GM18909 (cell line): ENCODE measurements at regions not wholly inside any gene's neighbourhood (a gene's known extent, or its start where the extent isn't known, plus 50 kb on each side); places are given as distances from the start of the nearest gene placed in this dataset.
A peak's percentile ranks its signal among the peaks of the same experiment; 100 is the strongest.

Experiments
- ATAC-seq: cut with Tn5 transposase; IDR thresholded peaks from one replicate; pipeline ENCODE4 v1.9.1; 2021; ENCODE audit warnings: mild to moderate bottlenecking; ENCODE audit not compliant: unreplicated experiment, poor library complexity

DNA sequence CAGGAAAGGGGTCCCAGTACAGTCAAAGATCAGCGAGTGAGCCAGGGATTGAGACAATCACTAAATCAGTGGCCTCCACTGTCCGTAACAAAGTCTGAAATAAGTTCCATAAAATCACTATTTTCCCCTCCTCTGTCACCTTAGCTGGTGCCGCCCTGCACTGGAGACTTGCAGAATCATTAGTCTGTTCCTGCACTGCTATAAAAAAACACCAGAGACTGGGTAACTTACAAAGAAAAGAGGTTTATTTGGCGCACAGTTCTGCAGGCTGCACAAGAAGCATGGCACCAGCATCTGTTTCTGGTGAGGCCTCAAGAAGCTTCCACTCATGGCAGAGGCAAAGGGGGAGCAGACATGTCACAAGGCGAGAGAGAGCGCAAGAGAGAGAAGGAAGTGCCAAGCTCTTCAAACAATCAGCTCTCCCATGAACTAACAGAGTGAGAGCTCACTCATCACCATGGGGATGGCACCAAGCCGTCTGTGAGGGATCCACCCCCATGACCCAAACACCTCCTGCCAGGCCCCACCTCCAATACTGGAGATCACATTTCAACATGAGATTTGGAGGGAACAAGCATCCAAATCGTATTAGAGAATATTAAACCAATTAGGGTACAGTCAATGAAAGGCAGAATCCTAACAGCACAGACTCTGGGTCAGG is 129.8 kb upstream of the TIAM1 start:
- no peak for ATAC-seq

DNA sequence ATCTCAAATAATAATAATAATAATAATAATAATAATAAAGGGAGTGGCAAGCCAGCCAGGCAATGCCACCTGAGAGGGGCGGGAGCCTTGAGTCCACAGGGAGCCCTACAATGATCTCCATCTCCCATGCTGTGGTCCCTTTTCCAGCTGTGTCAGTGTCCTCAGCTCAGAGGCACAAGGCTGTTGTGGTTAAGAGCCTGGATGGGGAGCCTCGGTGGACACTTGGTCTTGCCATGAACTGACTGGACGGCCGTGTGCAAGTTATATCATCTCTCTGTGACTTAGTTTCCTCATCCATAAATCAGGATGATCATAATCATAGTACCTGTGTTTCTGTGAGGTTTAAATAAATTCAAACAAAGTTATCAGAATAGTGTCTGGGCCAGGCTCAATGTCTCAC is 127.8 kb upstream of the TIAM1 start:
- ATAC-seq = no peak

DNA sequence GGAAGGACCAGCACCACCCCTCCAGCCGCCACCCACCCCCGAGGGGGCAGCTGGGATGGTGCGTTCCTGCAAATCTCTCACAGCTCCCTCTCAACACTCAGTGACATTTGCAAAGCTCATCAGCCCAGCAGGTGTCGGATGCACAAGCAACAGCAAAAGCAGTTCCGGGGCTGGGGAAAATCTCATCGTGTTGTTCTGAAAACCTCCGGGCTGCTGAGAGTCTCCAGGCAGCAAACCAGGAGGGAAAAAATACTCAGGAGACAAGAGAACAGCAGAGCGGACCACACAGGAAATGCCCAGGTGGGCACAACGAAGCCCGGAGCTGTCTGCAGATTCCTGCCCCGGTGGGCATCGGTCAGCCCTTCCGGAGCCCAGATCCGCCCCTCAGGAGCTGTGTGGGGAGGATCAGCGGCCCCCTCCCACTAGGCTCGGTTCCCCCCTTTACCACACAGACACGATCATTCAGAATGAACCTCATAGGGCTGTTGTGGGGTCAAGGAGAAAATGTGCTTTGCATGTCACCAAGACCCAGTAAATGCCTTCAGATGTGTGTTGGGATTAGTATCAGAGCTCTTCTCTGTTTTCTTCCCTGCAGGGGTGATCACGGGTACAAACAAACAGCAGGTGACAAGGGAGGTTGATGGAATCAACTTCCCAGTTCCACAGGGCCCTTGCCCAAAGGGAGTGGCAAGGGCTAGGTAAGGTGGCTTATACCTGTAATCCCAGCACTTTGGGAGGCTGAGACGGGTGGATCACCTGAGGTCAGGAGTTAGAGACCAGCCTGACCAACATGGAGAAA is 127.0 kb upstream of the TIAM1 start:
- ATAC-seq = no peak

DNA sequence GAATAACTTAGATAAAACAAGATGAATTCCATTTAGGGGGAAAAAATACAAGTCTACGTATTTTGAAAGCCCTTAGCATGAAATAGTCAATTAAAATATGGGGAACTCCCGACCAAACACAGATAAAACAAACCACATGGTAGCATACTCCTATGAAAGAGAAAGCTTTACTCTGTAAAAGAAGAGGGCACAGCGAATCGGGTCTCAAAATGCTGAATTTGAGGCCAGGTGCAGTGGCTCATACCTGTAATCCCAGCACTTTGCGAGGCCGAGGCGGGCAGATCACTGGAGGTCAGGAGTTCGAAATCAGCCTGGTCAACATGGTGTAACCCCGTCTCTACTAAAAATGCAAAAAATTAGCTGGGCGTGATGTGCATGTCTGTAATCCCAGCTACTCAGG is 116.9 kb upstream of the TIAM1 start:
- ATAC-seq = no peak

DNA sequence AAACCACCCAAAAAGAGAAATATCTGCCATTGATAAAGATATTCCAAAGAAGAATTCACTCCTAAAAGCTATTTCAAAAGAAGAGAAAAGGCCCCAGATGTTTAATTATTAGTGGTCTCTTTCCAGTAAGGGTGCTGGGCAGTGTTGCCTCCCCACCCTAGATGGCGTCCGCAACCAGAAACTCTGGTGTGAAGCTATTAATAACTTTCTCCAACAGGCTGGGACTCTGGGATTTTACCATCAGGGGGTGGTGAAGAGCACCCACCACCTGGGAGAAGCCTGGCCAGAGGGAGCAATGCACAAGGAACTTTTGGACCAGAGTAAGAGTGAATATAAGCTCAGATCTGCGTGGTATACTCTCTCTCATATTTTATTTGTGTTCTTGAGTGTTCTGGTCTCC is 115.4 kb upstream of the TIAM1 start:
- ATAC-seq = no peak

DNA sequence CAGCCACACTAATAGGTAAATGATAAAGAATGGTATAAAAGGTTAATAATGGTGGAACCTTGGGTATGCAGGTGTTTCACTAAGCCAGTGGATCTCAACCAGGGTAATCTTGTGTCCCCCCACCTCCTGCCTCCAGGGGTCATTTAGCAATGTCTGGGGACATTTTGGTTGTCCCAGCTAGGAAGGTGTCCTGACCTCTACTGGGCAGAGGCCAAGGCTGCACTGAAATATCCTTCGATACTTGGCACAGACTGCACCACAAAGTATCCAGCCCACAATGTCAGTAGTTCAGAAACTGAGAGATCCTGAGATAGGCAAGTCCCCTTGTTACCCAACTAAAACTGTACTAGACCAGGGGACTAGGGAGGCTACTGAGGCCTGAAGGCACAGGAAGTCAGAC is 113.6 kb upstream of the TIAM1 start:
- ATAC-seq = no peak

DNA sequence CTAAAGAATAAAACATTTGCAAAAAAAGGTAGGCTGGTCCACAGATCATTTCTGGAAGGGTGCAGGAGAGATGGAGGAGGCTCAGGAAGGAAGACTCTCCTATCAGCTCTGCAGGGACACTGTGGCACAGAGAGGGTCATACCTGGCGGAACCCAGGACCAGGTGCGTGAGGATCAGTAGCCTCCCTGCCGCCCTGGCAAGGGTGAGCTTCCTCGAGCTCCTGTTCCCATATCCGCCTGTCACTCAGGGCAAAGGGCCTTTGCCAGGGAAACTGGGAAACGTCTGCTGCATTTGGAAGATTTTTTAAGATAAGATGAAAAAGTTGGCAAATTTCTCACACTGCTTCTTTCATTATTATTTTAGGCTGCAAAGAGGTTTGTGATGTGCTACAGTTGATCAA is 112.1 kb upstream of the TIAM1 start:
- no peak for ATAC-seq

DNA sequence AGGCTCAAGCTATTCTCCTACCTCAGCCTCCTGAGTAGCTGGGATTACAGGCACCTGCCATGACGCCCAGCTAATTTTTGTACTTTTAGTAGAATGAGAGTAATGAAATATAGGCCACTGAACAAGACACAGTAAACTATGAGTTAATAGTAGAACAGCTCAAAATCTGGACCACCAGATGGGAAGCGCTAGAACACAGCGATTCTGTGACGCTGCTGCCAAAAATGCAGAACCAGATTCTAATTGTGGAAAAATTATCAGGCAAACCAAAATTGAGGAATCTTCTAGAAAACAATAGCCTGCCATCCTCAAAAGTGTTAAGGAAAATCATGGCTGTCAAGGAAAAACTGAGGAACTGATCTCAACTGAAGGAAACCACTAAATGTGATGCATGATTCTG is 111.4 kb upstream of the TIAM1 start:
- ATAC-seq = no peak

DNA sequence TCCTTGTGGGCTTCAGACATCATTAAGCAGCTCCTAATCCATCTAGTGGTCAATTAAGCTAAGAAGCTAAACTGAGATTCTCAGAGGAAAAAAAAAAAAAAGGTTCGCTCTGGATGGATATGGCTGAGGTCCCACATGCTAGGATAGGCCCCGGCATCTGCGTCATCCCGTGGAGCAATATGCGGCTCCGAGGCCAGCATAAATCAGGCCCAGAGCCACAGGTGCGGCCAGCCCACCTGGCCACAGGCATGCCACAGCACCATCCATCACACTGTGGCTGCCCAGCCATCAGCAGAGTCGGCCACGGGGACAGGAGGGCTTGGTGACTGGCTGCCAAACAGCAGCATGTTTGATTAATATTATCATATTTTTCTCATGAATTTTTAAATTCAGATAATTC is 106.9 kb upstream of the TIAM1 start:
- no peak for ATAC-seq

DNA sequence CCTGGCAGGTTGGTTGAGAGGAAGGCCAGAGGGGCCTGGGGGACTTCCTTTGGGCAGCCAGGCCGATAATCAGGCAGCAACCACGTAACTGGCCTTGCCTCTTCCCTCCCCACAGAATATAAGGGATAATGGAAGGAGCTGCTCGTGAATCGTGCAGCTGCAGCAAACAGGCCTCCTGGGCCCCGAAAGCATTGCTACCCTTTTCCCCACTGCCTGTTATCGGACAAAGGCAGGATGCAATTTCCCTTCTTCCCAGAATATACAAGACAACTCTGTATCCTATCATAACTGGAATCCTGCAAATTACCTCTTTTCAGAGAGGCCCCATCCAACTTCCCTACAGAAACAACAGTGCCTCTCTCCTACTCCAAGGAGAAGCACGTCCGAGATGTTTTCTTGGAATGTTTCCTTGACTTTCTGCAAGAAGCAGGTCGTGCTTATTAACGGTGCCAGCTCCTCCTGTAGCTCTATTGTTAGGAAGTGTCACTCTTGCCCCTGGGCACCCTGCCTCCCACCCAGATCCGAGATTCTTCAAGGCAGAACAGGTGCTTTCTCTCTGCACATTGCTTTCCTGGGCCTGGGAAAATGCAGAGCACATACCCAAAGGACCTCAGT is 106.0 kb upstream of the TIAM1 start:
- ATAC-seq = no peak

DNA sequence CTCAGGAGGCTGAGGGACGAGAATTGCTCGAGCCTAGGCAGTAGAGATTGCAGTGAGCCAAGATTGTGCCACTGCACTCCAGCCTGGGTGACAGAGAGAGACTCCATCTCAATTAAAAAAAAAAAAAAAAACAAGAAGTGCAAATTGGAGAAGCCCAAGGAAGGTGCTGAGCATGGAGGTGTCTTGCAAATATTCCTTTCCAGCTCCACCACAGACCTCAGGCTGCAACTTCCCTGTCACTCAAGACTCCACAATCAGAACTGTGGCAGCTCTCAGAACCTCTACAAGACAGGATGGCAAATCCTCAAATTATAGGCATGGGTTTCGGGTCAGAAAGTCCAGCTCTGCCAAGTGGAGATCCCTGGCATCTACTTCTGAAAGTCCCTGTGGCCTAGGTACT is 104.4 kb upstream of the TIAM1 start:
- no peak for ATAC-seq

DNA sequence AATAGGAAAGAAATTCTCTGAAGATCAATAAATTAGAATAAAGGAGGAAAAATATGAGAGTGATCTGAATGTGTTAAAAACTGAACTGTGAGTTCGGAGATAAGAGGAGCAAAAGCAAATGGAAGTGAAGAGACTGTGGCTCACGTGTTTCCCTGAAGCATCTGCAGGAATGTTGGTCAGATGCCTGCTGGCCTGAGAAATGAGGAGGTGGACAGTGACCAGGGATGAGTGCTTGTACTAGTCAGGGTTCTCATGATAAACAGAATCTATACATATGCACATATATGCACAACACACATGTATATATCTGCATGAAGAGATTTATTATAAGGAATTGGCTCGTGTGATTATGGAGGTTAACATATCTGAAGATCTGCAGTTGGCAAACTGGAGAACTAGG is 103.4 kb upstream of the TIAM1 start:
- ATAC-seq = no peak

DNA sequence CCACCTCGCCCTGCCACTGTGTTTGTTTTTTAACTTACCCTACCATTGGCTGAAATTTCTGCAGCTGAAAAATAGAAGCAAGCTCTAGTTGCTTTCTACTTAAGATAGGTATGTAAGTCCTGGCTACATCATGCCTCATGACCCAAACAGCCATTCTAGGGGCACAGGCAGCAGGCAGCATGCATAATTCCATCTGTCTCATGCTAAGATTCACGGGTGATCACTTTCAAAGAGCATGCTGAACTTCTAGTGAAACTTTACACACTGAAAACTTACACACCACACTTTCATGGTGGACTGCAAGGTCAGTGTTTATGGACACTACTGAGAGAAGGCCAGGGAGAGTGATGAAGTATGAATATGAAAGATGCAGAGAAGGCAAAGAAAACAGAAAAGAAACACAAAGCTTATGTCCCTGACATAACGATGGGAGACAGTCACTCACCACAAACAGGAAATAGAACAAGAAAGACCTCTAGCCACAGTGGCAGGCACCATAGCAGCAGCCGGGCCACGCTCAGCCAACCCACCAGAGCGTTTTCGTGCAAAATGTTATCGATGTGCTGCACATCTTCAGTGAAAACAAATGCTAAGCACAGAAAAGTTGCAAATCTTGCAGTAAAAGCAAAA is 102.3 kb upstream of the TIAM1 start:
- peak; percentile 90 for ATAC-seq

DNA sequence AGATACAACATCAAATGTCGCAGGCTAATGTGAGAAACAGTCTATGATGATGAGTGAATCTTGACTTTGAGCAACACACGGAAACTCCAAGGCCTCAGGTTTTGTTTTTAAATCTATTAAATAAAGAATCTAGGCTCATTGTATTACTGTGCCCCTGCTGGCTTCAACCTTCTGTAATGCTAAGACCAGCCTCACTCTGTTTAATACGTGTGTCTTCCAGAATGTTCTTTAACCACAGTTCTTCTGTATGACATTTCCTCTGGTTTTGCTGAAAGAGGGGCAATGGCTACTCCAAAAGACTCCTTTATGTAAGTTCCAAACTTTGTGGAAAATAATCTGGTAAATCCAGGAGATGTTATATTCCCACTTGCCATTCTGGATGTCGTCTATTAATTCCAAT is 101.1 kb upstream of the TIAM1 start:
- no peak for ATAC-seq

DNA sequence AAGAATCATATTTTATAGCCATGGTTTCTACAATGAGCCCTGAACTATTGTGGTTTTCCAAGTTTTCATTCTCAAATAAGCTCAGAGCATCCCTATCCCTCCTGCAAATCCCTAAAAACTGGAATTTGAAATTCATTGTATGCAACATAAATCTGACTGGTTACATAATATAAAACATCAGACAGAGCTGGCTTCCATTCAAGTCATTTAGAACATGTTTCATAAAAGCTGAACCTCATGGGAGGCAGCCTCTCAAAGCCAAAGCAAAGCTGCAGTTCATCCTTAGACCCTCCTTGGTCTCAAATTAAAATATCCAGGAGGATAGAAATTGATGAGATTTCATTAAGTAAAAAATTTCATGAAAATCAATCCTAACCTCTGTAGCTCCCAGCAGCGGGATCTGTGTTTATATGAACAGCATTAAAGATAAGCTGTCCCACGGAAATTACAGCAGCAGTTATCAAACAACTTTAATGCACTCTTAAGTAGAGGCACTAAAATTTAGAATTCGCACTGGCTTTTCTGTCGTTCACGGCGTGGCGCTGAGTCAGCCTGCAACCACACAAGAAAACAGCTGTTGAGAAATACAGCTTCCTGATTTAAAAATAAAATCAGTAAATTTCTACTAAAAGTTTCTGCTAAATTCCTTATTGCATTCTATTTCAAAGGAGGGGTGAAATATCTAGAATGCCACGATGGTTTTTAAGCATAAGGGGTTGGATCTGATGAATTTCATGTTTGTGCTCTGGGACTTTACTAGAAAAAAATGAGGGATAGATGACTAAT is 99.9 kb upstream of the TIAM1 start:
- no peak for ATAC-seq

DNA sequence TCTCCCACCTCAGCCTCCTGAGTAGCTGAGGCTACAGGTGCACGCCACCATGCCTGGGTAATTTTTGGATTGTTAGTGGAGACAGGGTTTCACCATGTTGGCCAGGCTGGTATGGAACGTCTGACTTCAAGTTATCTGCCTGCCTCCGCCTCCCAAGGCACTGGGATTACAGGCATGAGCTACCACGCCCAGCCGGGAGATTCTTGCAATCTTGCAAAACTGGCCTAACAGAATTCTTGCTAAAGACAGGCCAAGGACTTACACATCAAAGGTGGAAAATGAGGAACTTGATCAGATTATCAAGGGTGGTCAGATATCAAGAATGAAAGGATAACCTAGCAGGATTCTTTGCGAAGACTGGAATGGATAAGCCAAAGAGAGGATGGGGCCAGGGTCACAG is 98.3 kb upstream of the TIAM1 start:
- no peak for ATAC-seq

DNA sequence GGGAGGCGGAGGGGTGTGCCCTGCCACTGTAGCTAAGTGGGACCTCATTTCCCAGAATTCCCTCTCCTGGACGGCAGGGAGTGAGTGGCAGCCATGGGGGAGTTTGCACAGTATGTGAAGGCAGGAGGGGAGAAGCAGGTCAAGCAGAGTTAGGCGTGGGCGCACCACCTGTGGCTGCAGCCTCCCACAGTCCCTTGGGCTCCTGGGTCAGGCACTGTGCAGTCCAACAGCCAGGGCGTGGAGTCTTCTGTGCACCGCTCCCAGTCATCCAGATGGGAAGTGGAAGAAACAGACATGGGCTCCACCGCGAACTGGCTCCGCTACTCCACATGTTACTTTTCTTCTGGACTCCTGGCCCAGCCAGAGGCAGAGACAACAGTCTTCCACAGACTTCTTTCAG is 85.4 kb upstream of the TIAM1 start:
- ATAC-seq = no peak

DNA sequence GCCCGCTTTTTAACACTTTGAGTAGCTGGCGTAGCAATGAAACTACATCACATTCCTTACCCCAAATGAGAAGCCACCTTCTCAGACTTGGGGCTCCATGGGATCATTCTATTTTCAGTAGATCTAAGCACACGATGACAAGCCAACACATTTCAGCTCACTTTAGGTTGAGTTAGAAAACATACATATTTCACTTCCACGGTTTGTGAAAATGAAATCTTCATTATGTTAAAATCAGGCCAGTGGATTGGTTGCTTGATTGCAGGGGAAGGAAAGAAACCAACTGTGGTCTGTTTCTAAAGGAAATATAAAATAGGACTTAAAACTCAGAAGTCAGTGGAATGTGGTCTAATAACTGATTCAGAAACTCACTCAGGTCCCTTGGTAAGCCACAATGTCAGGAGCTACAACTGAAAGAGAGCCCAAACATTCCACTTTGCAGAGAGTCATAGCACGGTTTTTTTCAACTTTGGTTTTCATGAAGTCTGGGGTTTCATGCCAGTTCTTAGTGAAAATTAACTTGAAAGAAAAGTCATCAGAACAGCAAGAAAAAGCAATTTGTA is 82.3 kb upstream of the TIAM1 start:
- ATAC-seq = peak; percentile 45

DNA sequence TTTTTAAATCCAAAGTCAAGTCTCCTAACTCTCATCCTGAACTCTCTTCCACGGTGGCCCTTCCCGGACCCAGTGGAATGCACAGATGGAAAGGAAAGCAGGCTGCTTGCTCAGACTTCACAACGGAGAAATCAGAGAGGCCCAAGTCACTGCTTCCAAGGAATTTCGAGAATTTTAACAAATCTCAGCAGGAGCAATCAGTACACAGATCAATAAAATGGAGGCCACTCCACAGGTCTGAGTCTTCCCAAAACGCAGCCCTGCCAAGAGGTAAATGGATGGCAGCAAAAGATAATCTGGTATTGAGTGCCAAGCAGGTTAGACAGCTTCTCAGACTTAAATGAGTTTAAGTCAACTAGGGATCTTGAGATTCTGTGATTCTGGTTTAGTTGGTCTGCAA is 81.1 kb upstream of the TIAM1 start:
- no peak for ATAC-seq

DNA sequence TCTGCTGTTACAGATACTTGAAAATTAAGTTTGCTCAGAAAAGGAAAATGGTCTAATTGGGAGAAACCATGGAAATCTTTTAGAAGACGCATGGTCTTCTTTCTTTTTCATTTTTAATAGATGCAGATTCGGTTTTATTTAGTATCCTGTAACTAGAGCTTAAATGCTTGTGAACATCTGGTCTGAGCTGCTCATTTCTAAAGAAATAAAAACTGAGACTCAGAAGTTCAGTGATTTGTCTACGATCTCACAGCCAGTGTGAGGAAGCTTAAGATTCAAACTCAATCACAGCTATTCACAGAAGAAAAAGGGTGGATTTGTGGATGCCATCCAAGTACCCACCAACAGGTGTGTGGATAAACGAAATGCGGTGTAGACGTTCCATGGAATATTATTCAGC is 80.0 kb upstream of the TIAM1 start:
- no peak for ATAC-seq
